HCT116 (cell line): ENCODE measurements at regions not wholly inside any gene's neighbourhood (a gene's known extent, or its start where the extent isn't known, plus 50 kb on each side); places are given as distances from the start of the nearest gene placed in this dataset.

ENCODE experiments used
- CTCF ChIP-seq, 3 experiments: fragments of 200-600 bp in 1 of 3; sonication (generic) in 1 of 3; IDR thresholded peaks in 2 of 3; conservative IDR thresholded peaks in 1 of 3; 2 replicates each; pipeline ENCODE4 v1.5.1; 2012 to 2017; ENCODE audit warnings: low read depth in 2 of 3, low read length in 2 of 3, antibody characterized with exemption in 1 of 3, borderline replicate concordance in 1 of 3, control low read depth in 1 of 3, mild to moderate bottlenecking in 1 of 3, mixed read lengths in 1 of 3, mixed run types in 1 of 3, moderate library complexity in 1 of 3; ENCODE audit not compliant: insufficient read depth in 1 of 3
- EZH2 ChIP-seq: fragments of 200-600 bp; sonication (generic); IDR thresholded peaks from 2 replicates; pipeline ENCODE4 v1.6.1; 2017; ENCODE audit warnings: antibody characterized with exemption, mixed run types
- EZH2phosphoT487 ChIP-seq: fragments of 200-600 bp; IDR thresholded peaks from 2 replicates; pipeline ENCODE4 v1.6.1; 2018; ENCODE audit warnings: antibody characterized with exemption, borderline replicate concordance
- JUND ChIP-seq: IDR thresholded peaks from 2 replicates; pipeline ENCODE4 v1.6.1; 2012
- POLR2A ChIP-seq: IDR thresholded peaks from 2 replicates; pipeline ENCODE4 v1.7.0; 2011; ENCODE audit warnings: borderline replicate concordance; ENCODE audit not compliant: insufficient read depth, insufficient read length; ENCODE audit errors: extremely low read depth
- RAD21 ChIP-seq: IDR thresholded peaks from 2 replicates; pipeline ENCODE4 v1.6.1; 2012; ENCODE audit warnings: low read depth, mild to moderate bottlenecking
- SP1 ChIP-seq: IDR thresholded peaks from 2 replicates; pipeline ENCODE4 v1.6.1; 2012; ENCODE audit warnings: low read depth
- TCF7L2 ChIP-seq: IDR thresholded peaks from 2 replicates; pipeline ENCODE4 v1.7.0; 2011; ENCODE audit warnings: borderline replicate concordance, inconsistent platforms; ENCODE audit not compliant: insufficient read depth, insufficient read length; ENCODE audit errors: extremely low read depth
- YY1 ChIP-seq: IDR thresholded peaks from 2 replicates; pipeline ENCODE4 v1.6.1; 2011; ENCODE audit warnings: low read length, low read depth, moderate library complexity, mild to moderate bottlenecking; ENCODE audit not compliant: insufficient replicate concordance; ENCODE audit errors: extremely low read depth
- ZBTB33 ChIP-seq: IDR thresholded peaks from 2 replicates; pipeline ENCODE4 v1.6.1; 2011; ENCODE audit warnings: mild to moderate bottlenecking, low read length, moderate library complexity; ENCODE audit not compliant: insufficient replicate concordance; ENCODE audit errors: extremely low read depth
- TF ChIP-seq, protein P1 (sequence below): IDR thresholded peaks from 2 replicates; pipeline ENCODE4 v1.6.1; 2012
- TF ChIP-seq, protein P2 (sequence below): IDR thresholded peaks from 2 replicates; pipeline ENCODE4 v1.6.1; 2012
- TF ChIP-seq, protein P3 (sequence below): IDR thresholded peaks from 2 replicates; pipeline ENCODE4 v1.6.1; 2012; ENCODE audit warnings: low read depth

DNA sequence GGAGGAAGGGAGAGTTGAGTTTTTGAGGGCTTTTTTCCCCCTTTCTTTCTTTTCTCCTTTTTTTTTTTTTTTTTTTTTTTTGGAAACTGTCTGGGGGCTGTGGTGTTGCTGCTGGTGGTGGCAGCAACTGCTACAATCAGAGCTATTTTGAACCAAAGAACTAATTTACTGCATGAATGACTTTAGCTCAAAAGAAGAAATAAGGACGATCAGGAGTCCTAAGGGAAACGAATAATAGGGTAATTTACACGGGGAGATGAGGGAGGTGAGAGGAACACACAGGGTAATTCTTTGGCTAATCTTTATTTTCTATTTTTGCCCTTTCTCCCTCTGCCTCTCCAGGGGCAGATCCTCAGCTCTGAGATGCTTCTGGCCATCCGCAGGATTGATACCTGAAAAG lies 119.8 kb downstream of the TMEM132E start:
- TF ChIP-seq POLR2A = no peak
- no peak for TF ChIP-seq CTCF (IDR thresholded peaks at IDR 0.05 in 2 of 3, conservative IDR thresholded peaks at IDR 0.05 in 1 of 3; ENCODE audit: borderline replicate concordance in 1 of 3, insufficient read depth in 1 of 3, low read depth in 2 of 3, low read length in 2 of 3)
- no peak for TF ChIP-seq ZBTB33
- TF ChIP-seq EZH2phosphoT487 = no peak
- no peak for TF ChIP-seq RAD21
- no peak for TF ChIP-seq YY1
- TF ChIP-seq TCF7L2 = no peak
- no peak for TF ChIP-seq EZH2
- no peak for TF ChIP-seq SP1
- TF ChIP-seq JUND = no peak
- TF ChIP-seq, protein P1, sequence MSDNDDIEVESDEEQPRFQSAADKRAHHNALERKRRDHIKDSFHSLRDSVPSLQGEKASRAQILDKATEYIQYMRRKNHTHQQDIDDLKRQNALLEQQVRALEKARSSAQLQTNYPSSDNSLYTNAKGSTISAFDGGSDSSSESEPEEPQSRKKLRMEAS = no peak
- TF ChIP-seq, protein P2, sequence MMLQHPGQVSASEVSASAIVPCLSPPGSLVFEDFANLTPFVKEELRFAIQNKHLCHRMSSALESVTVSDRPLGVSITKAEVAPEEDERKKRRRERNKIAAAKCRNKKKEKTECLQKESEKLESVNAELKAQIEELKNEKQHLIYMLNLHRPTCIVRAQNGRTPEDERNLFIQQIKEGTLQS = no peak
- TF ChIP-seq, protein P3, sequence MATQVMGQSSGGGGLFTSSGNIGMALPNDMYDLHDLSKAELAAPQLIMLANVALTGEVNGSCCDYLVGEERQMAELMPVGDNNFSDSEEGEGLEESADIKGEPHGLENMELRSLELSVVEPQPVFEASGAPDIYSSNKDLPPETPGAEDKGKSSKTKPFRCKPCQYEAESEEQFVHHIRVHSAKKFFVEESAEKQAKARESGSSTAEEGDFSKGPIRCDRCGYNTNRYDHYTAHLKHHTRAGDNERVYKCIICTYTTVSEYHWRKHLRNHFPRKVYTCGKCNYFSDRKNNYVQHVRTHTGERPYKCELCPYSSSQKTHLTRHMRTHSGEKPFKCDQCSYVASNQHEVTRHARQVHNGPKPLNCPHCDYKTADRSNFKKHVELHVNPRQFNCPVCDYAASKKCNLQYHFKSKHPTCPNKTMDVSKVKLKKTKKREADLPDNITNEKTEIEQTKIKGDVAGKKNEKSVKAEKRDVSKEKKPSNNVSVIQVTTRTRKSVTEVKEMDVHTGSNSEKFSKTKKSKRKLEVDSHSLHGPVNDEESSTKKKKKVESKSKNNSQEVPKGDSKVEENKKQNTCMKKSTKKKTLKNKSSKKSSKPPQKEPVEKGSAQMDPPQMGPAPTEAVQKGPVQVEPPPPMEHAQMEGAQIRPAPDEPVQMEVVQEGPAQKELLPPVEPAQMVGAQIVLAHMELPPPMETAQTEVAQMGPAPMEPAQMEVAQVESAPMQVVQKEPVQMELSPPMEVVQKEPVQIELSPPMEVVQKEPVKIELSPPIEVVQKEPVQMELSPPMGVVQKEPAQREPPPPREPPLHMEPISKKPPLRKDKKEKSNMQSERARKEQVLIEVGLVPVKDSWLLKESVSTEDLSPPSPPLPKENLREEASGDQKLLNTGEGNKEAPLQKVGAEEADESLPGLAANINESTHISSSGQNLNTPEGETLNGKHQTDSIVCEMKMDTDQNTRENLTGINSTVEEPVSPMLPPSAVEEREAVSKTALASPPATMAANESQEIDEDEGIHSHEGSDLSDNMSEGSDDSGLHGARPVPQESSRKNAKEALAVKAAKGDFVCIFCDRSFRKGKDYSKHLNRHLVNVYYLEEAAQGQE = no peak
